ENCODE measurements at regions not wholly inside any gene's neighbourhood (a gene's known extent, or its start where the extent isn't known, plus 50 kb on each side); places are given as distances from the start of the nearest gene placed in this dataset.

GRCh38 chr5:96538808-96539250 is 105.8 kb upstream of the PCSK1 start:
- Histone ChIP-seq H3K4me3 (ENCODE audit: low read length) (no peak overlapping the region), H3K4me2 (ENCODE audit: low read length) (no peak overlapping the region), H3K27ac (ENCODE audit: low read depth, low read length) (no peak overlapping the region), H3K27me3 (ENCODE audit: control insufficient read depth, low read length) (no peaks in the 10 kb centered on the region), H3K36me3 (ENCODE audit: control insufficient read depth, low read length) (no peaks in the 10 kb centered on the region), H3K79me2 (ENCODE audit: control insufficient read depth, low read length) (no peaks in the 10 kb centered on the region), H3F3A (ENCODE audit: control insufficient read depth, insufficient read depth) (no peaks in the 10 kb centered on the region), H3K9me3 (ENCODE audit: control insufficient read depth, insufficient read depth, low read length) (no peaks in the 10 kb centered on the region), H3K9me2 (replicated peaks; ENCODE audit: control insufficient read depth, low read length) (peaks cover under 1% of the 10 kb centered on the region; the same call in 1 of the 2 replicates), H3K4me1 (ENCODE audit: control insufficient read depth, low read length) (no peaks in the 10 kb centered on the region), H4K20me1 (ENCODE audit: control insufficient read depth, insufficient read depth, low read depth, low read length) (no peaks in the 10 kb centered on the region)
- TF ChIP-seq CTCF (IDR thresholded peaks at IDR 0.05; ENCODE audit: low read depth, low read length, poor library complexity, severe bottlenecking) (no peak), EZH2phosphoT487 (IDR thresholded peaks at IDR 0.05; ENCODE audit: borderline replicate concordance, low read length) (no peak)

GRCh38 chr5:96546120-96546519 is 113.1 kb upstream of the PCSK1 start:
- H3K9me3 ChIP-seq (ENCODE audit: control insufficient read depth, insufficient read depth, low read length): no peaks in the 10 kb centered on the region
- no peak overlapping the region for H3K27ac ChIP-seq (ENCODE audit: low read depth, low read length)

GRCh38 chr5:96547486-96547885 is 114.4 kb upstream of the PCSK1 start:
- no peaks in the 10 kb centered on the region for H3K4me1 ChIP-seq (ENCODE audit: control insufficient read depth, low read length)
- H3K9me2 ChIP-seq (replicated peaks; ENCODE audit: control insufficient read depth, low read length): peaks cover 2% of the 10 kb centered on the region; the same call in 1 of the 2 replicates
- no peaks in the 10 kb centered on the region for H3F3A ChIP-seq (ENCODE audit: control insufficient read depth, insufficient read depth)
- no peak overlapping the region for H3K4me2 ChIP-seq (ENCODE audit: low read length)
- H3K36me3 ChIP-seq (ENCODE audit: control insufficient read depth, low read length): no peaks in the 10 kb centered on the region
- H3K79me2 ChIP-seq (ENCODE audit: control insufficient read depth, low read length): no peaks in the 10 kb centered on the region
- H4K20me1 ChIP-seq (ENCODE audit: control insufficient read depth, insufficient read depth, low read depth, low read length): no peaks in the 10 kb centered on the region
- H3K4me3 ChIP-seq (ENCODE audit: low read length): no peak overlapping the region
- TF ChIP-seq EZH2phosphoT487 (IDR thresholded peaks at IDR 0.05; ENCODE audit: borderline replicate concordance, low read length) (no peak), CTCF (IDR thresholded peaks at IDR 0.05; ENCODE audit: low read depth, low read length, poor library complexity, severe bottlenecking) (no peak)
- no peak overlapping the region for H3K27ac ChIP-seq (ENCODE audit: low read depth, low read length)
- no peaks in the 10 kb centered on the region for H3K27me3 ChIP-seq (ENCODE audit: control insufficient read depth, low read length)
- no peaks in the 10 kb centered on the region for H3K9me3 ChIP-seq (ENCODE audit: control insufficient read depth, insufficient read depth, low read length)

More at GRCh38 chr5:96546120-96546519, 113.1 kb upstream of the PCSK1 start:
- H3K9me2 ChIP-seq (replicated peaks; ENCODE audit: control insufficient read depth, low read length): peaks cover 2% of the 10 kb centered on the region; the same call in 1 of the 2 replicates
- H3K4me1 ChIP-seq (ENCODE audit: control insufficient read depth, low read length): no peaks in the 10 kb centered on the region
- no peaks in the 10 kb centered on the region for H3K79me2 ChIP-seq (ENCODE audit: control insufficient read depth, low read length)
- H4K20me1 ChIP-seq (ENCODE audit: control insufficient read depth, insufficient read depth, low read depth, low read length): no peaks in the 10 kb centered on the region
- H3F3A ChIP-seq (ENCODE audit: control insufficient read depth, insufficient read depth): no peaks in the 10 kb centered on the region
- no peak overlapping the region for H3K4me3 ChIP-seq (ENCODE audit: low read length)
- H3K27me3 ChIP-seq (ENCODE audit: control insufficient read depth, low read length): no peaks in the 10 kb centered on the region
- no peaks in the 10 kb centered on the region for H3K36me3 ChIP-seq (ENCODE audit: control insufficient read depth, low read length)
- TF ChIP-seq CTCF (IDR thresholded peaks at IDR 0.05; ENCODE audit: low read depth, low read length, poor library complexity, severe bottlenecking) (no peak), EZH2phosphoT487 (IDR thresholded peaks at IDR 0.05; ENCODE audit: borderline replicate concordance, low read length) (no peak)
- no peak overlapping the region for H3K4me2 ChIP-seq (ENCODE audit: low read length)

Data from DOHH2 (cell line).